RPMI7951 (cell line): ENCODE measurements at regions not wholly inside any gene's neighbourhood (a gene's known extent, or its start where the extent isn't known, plus 50 kb on each side); places are given as distances from the start of the nearest gene placed in this dataset.

Experiments used
- DNase-seq: peaks from one replicate; pipeline ENCODE4 v3.0.0-alpha.2; 2012; ENCODE audit warnings: low read depth

- no peak for DNase-seq
These were observed 402.8 kb downstream of the NXPE2 start for GRCh38 chr11:115080923-115081680.

DNA sequence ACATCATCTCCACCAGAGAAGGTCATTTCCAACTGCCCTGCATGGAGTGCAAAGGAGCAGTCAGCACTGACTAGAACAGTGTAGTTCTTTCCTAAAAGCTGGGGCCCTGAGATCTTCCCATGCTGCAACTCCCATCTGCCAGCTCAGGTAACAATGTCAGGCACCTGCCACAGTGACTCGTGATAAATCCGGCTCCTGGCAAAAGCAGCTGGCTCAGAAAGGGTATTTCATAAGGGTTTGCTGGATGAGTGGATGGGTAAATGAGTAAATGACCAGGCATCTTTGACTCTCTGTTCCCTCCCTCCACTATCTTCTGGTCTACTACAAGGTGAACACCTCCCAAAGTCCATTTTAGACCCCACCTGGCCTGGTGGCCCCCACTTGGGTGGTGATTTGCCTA is 403.6 kb downstream of the NXPE2 start:
- no peak for DNase-seq

- DNase-seq = no peak
These were observed 404.9 kb downstream of the NXPE2 start for GRCh38 chr11:115083144-115083806.

- no peak for DNase-seq
These were observed 405.9 kb downstream of the NXPE2 start for GRCh38 chr11:115084231-115084630.

GRCh38 chr11:115085461-115086210 is 407.3 kb downstream of the NXPE2 start:
- no peak for DNase-seq

- no peak for DNase-seq
These were observed 409.5 kb downstream of the NXPE2 start for GRCh38 chr11:115087791-115088190.

GRCh38 chr11:115092516-115092915 is 411.7 kb downstream of the CADM1 start:
- DNase-seq = no peak

DNA sequence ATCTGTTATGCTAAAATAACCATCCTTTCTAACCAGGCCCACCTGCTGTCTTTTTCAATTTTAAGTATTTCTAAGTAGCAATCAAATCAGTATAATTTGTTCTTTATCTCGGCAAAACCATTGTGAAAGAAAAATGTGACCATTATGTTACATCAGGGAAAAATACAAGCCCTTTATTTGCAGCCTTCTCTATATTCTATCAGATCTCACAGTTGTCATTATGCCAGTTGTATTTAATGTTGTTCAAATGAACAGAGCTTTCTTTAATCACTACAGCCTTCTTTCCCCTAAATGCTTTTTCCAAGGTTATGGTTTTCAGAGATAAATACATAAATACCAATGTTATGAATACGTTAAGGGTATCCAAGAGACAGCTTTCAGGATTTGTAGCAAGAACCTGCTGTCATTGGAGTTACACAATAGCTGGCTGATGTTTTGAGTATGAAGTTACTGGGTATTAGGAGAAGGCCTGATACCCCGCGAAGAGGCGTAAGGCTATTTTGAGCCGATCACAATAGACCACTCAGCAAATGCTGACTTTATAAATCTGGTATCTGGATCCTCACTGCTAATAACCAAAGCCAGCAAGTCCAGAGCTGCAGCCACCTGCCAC is 406.3 kb downstream of the CADM1 start:
- DNase-seq = no peak

GRCh38 chr11:115100706-115101105 is 403.5 kb downstream of the CADM1 start:
- DNase-seq = no peak

DNA sequence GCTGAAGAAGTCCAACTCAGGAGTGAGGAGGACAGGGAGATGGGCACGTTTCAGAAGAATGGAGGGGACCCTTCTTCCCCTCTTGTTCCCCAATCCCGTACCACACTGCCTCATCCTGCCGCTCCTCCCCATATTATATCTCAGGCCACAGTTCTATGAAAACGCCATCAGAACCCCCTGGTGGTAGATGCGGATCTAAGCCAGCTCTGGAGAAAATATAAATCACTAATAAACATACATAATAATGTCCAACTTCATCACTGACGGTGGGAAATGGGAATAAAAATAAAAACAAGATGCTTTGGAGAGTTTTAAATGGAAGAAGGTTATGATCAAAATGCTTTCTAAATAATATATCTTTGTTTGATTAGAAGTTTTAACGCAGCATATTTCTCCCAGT is 400.3 kb downstream of the CADM1 start:
- DNase-seq = no peak

GRCh38 chr11:115104851-115105453 is 399.3 kb downstream of the CADM1 start:
- no peak for DNase-seq

GRCh38 chr11:115111066-115111465 is 393.1 kb downstream of the CADM1 start:
- no peak for DNase-seq

DNA sequence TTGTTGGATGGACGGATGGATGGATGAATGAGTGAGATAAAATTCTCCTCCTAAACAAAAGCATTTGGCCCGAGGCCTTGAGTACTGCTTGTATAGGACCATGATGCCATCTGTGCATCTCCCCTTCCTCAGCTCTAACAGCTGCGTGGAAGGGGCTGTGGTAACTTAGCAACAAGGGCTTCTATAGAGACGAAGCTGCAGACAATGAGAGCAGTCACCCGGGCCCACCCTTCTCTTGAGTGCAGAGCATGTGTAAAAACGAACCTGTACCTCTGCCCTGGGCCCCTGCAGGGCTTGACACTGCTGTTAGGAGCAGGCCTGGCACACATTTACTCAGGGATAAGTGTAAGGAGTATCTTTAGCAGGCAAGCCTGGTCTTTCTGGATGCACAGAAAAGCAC is 391.5 kb downstream of the CADM1 start:
- no peak for DNase-seq

- DNase-seq = no peak
These were observed 386.2 kb downstream of the CADM1 start for GRCh38 chr11:115117956-115118493.

DNA sequence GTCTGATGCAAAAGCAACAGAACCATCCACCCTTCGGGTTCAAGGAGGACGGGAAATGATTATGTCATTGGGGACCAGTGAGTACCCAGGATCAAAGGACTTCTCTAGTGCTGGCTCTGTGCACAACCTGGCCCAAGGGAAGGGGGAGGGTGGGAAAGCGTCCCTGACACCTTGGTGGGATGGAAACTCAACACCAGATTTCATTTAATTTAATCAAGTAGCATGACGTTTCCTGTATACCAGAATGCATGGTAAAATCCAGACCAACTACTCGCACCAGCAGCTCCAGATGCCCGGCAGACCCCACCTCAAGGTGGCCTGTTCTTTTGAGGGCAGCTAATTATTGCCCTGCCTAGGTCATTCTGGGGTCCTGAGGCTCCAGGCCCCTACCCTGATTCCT is 385.1 kb downstream of the CADM1 start:
- DNase-seq = no peak
